Fibroblast of the aortic adventitia (primary cell): ENCODE measurements at regions not wholly inside any gene's neighbourhood (a gene's known extent, or its start where the extent isn't known, plus 50 kb on each side); places are given as distances from the start of the nearest gene placed in this dataset.

Experiments
- DNase-seq: peaks from one replicate; pipeline ENCODE4 v3.0.0-alpha.2; 2010; ENCODE audit warnings: low read depth
- H3K4me3 ChIP-seq: 2 replicates; pipeline ENCODE4 v1.5.1; 2011; ENCODE audit warnings: low read depth, mild to moderate bottlenecking, control low read depth, low read length, moderate library complexity
- CTCF ChIP-seq: IDR thresholded peaks from 2 replicates; pipeline ENCODE4 v1.5.1; 2011; ENCODE audit warnings: mild to moderate bottlenecking, low read length, control low read depth, inconsistent platforms; ENCODE audit not compliant: insufficient read depth

GRCh38 chr10:83941189-83941588, 198.1 kb upstream of the GHITM start:
- no peak for TF ChIP-seq CTCF
- H3K4me3 ChIP-seq, result no peak overlapping the region
- no peak for DNase-seq

GRCh38 chr10:83942410-83942809, 196.9 kb upstream of the GHITM start:
- no peak for DNase-seq
- no peak for TF ChIP-seq CTCF
- no peak overlapping the region for H3K4me3 ChIP-seq

GRCh38 chr10:83943049-83943448, 196.3 kb upstream of the GHITM start:
- TF ChIP-seq CTCF, result no peak

GRCh38 chr10:83943920-83944319, 195.4 kb upstream of the GHITM start:
- no peak overlapping the region for H3K4me3 ChIP-seq
- no peak for DNase-seq
- no peak for TF ChIP-seq CTCF

More at GRCh38 chr10:83943049-83943448, 196.3 kb upstream of the GHITM start:
- H3K4me3 ChIP-seq, result no peak overlapping the region
- no peak for DNase-seq

DNA sequence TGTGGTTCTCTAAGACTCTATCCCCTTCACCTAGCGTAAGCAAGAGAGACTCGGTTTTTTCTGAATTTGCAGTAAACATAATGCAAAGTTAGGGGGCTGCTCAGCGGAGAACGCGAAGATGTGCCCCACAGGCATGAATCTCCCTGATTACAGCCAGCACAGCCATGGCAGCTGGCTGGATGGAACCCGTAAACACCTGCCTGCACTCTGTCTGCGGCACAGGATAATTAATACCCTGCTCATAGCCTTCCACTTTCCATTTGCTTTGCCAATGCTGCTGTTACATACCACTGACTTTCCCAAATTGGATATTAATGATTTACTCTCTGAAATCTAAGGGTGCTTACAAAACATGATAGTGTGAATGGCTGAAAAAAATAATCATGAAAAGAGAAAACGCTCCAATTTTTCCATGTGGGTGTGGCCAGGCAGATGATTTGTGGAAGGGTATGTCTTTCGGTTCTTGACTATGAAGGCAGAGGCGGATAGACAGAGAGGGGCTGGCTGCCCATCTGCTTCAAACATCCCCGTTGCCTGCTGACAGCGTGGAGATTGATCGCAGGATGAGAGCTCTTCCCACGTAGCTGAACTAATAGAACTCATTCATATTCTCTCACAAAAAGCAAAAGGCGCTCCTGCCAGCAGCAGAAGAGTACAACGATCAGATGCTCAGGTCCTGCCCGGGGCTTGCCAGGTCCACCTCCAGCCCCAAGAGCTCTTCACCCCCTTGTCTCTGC, 193.2 kb upstream of the GHITM start:
- no peak for TF ChIP-seq CTCF
- DNase-seq, result no peak
- H3K4me3 ChIP-seq, result no peak overlapping the region

DNA sequence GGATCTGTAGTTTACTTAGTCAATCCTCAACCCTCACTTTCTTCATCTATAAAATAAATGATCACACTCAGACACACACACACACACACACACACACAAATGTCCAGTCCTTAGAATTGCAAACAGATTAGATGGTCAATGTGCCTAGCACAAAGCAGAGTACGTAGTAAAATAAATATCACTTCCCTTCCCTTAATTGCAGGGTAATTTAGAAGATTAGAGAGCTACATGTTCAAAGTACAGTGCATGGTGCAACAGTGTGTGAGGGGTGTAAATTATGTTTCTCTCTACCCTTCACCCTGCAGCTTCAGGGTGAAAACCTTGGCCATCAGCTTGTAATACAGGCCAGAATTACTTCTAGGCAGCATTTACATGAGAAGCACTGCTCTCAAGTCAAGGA, 187.0 kb upstream of the GHITM start:
- H3K4me3 ChIP-seq, result no peak overlapping the region
- no peak for TF ChIP-seq CTCF
- no peak for DNase-seq

GRCh38 chr10:83953589-83953988, 185.7 kb upstream of the GHITM start:
- H3K4me3 ChIP-seq, result no peak overlapping the region
- no peak for TF ChIP-seq CTCF
- DNase-seq, result no peak
